NCI-H82 treated with DMSO at 0.1 percent for 48 hours (cell line): ENCODE measurements at regions not wholly inside any gene's neighbourhood (a gene's known extent, or its start where the extent isn't known, plus 50 kb on each side); places are given as distances from the start of the nearest gene placed in this dataset.

Experiments used
- DNase-seq: peaks from one replicate; lab custom pipeline; 2025; ENCODE audit not compliant: unreplicated experiment; lab: John Stamatoyannopoulos, UW

- DNase-seq, result no peak
Observed at GRCh38 chr2:2856723-2857415, 520.7 kb downstream of the EIPR1 start.

GRCh38 chr2:2855297-2855696 is 522.3 kb downstream of the EIPR1 start:
- DNase-seq, result no peak

- no peak for DNase-seq
Observed at GRCh38 chr2:2853346-2853745, 522.3 kb upstream of the MYT1L start.

- no peak for DNase-seq
Observed at GRCh38 chr2:2851806-2852777, 521.0 kb upstream of the MYT1L start.

- DNase-seq, result no peak
Observed at GRCh38 chr2:2851316-2851715, 520.2 kb upstream of the MYT1L start.

GRCh38 chr2:2850859-2851258 is 519.8 kb upstream of the MYT1L start:
- no peak for DNase-seq

GRCh38 chr2:2850218-2850755 is 519.2 kb upstream of the MYT1L start:
- no peak for DNase-seq

GRCh38 chr2:2849464-2850217 is 518.6 kb upstream of the MYT1L start:
- DNase-seq, result no peak

- peak; percentile 27 for DNase-seq
Observed at GRCh38 chr2:2848621-2849333, 517.7 kb upstream of the MYT1L start.

- no peak for DNase-seq
Observed at GRCh38 chr2:2848198-2848597, 517.1 kb upstream of the MYT1L start.

GRCh38 chr2:2847209-2847676 is 516.2 kb upstream of the MYT1L start:
- DNase-seq, result no peak

GRCh38 chr2:2846332-2847208 is 515.5 kb upstream of the MYT1L start:
- no peak for DNase-seq

GRCh38 chr2:2845806-2846315 is 514.8 kb upstream of the MYT1L start:
- DNase-seq, result no peak

- no peak for DNase-seq
Observed at GRCh38 chr2:2845267-2845666, 514.2 kb upstream of the MYT1L start.

GRCh38 chr2:2843969-2844548 is 513.0 kb upstream of the MYT1L start:
- no peak for DNase-seq

- no peak for DNase-seq
Observed at GRCh38 chr2:2842466-2842865, 511.4 kb upstream of the MYT1L start.

- no peak for DNase-seq
Observed at GRCh38 chr2:2840681-2841300, 509.7 kb upstream of the MYT1L start.

- no peak for DNase-seq
Observed at GRCh38 chr2:2839782-2840531, 508.9 kb upstream of the MYT1L start.
